Activated CD4-positive, CD25-positive, alpha-beta regulatory T cell treated with anti-CD3 and anti-CD28 coated beads, Interleukin-2, amount 50 U/mL, for 24 hours (primary cell): ENCODE measurements at regions not wholly inside any gene's neighbourhood (a gene's known extent, or its start where the extent isn't known, plus 50 kb on each side); places are given as distances from the start of the nearest gene placed in this dataset.
"Not testable (repeated sequence)": the region's sequence is repeated elsewhere in the genome, so short reads cannot be mapped to it uniquely, and the experiment has no call there.

Source experiments
- ATAC-seq, 2 donors: fragments of 150-1000 bp; cut with Tn5 transposase; one replicate each; pipeline ENCODE4 v1.10.0; 2021; ENCODE audit warnings: mild to moderate bottlenecking in 1 of 2, moderate library complexity in 1 of 2

GRCh38 chr12:9365296-9365695 is 157.1 kb upstream of the PZP start:
- ATAC-seq = no peak

- peak; percentile 83 to 85 for ATAC-seq
These were observed 156.3 kb upstream of the PZP start for GRCh38 chr12:9364224-9365176.

GRCh38 chr12:9363145-9363544 is 154.9 kb upstream of the PZP start:
- peak; percentile 54 to 55 for ATAC-seq

- no peak for ATAC-seq
These were observed 153.7 kb upstream of the PZP start for GRCh38 chr12:9361879-9362326.

GRCh38 chr12:9354009-9354754 is 146.0 kb upstream of the PZP start:
- peak; percentile 36 to 96 for ATAC-seq

GRCh38 chr12:9351136-9351535 is 142.9 kb upstream of the PZP start:
- ATAC-seq = no peak

GRCh38 chr12:9349888-9350885 is 142.0 kb upstream of the PZP start:
- ATAC-seq = no peak

GRCh38 chr12:9348906-9349518 is 140.8 kb upstream of the PZP start:
- no peak for ATAC-seq

- no peak for ATAC-seq
These were observed 139.3 kb upstream of the PZP start for GRCh38 chr12:9347328-9348127.

GRCh38 chr12:9346866-9347327 is 138.7 kb upstream of the PZP start:
- no peak for ATAC-seq

GRCh38 chr12:9345171-9345570 is 137.0 kb upstream of the PZP start:
- no peak for ATAC-seq

GRCh38 chr12:9344541-9344940 is 136.3 kb upstream of the PZP start:
- ATAC-seq = no peak

- ATAC-seq = no peak
These were observed 135.5 kb upstream of the PZP start for GRCh38 chr12:9343731-9344130.

GRCh38 chr12:9342614-9343353 is 134.6 kb upstream of the PZP start:
- no peak for ATAC-seq

GRCh38 chr12:9341260-9341585 is 133.0 kb upstream of the PZP start:
- no peak for ATAC-seq

GRCh38 chr12:9340422-9341259 is 132.4 kb upstream of the PZP start:
- ATAC-seq = no peak

GRCh38 chr12:9337656-9338055 is 129.5 kb upstream of the PZP start:
- ATAC-seq = no peak

GRCh38 chr12:9336375-9337011 is 128.3 kb upstream of the PZP start:
- not testable (repeated sequence) for ATAC-seq

- ATAC-seq = no peak
These were observed 127.7 kb upstream of the PZP start for GRCh38 chr12:9335867-9336266.
